ENCODE measurements at regions not wholly inside any gene's neighbourhood (a gene's known extent, or its start where the extent isn't known, plus 50 kb on each side); places are given as distances from the start of the nearest gene placed in this dataset.

GRCh38 chr11:28439403-28439802 lies 331.2 kb downstream of the METTL15 start:
- TF ChIP-seq CTCF (IDR thresholded peaks at IDR 0.05) (no peak), EZH2 (IDR thresholded peaks at IDR 0.05; ENCODE audit: borderline replicate concordance, insufficient read depth, low read depth, low read length, poor library complexity, severe bottlenecking) (no peak)

Data from B cell (primary cell).